ENCODE measurements at regions not wholly inside any gene's neighbourhood (a gene's known extent, or its start where the extent isn't known, plus 50 kb on each side); places are given as distances from the start of the nearest gene placed in this dataset.

- no peak for DNase-seq (ENCODE audit: low read depth)
- H3K4me3 ChIP-seq (ENCODE audit: low read depth, low read length): no peak overlapping the region
- TF ChIP-seq, protein P1, sequence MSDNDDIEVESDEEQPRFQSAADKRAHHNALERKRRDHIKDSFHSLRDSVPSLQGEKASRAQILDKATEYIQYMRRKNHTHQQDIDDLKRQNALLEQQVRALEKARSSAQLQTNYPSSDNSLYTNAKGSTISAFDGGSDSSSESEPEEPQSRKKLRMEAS (IDR thresholded peaks at IDR 0.05; ENCODE audit: low read depth, low read length): no peak
- TF ChIP-seq MYC (IDR thresholded peaks at IDR 0.05; ENCODE audit: low read depth, low read length) (no peak), POLR2A (IDR thresholded peaks at IDR 0.05; ENCODE audit: extremely low read depth, insufficient read length) (no peak)
- TF ChIP-seq, protein P2, sequence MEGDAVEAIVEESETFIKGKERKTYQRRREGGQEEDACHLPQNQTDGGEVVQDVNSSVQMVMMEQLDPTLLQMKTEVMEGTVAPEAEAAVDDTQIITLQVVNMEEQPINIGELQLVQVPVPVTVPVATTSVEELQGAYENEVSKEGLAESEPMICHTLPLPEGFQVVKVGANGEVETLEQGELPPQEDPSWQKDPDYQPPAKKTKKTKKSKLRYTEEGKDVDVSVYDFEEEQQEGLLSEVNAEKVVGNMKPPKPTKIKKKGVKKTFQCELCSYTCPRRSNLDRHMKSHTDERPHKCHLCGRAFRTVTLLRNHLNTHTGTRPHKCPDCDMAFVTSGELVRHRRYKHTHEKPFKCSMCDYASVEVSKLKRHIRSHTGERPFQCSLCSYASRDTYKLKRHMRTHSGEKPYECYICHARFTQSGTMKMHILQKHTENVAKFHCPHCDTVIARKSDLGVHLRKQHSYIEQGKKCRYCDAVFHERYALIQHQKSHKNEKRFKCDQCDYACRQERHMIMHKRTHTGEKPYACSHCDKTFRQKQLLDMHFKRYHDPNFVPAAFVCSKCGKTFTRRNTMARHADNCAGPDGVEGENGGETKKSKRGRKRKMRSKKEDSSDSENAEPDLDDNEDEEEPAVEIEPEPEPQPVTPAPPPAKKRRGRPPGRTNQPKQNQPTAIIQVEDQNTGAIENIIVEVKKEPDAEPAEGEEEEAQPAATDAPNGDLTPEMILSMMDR (IDR thresholded peaks at IDR 0.05; ENCODE audit: low read depth, low read length): no peak
Measured at GRCh38 chr3:18510947-18511346, 85.8 kb upstream of the SATB1 start.

DNA sequence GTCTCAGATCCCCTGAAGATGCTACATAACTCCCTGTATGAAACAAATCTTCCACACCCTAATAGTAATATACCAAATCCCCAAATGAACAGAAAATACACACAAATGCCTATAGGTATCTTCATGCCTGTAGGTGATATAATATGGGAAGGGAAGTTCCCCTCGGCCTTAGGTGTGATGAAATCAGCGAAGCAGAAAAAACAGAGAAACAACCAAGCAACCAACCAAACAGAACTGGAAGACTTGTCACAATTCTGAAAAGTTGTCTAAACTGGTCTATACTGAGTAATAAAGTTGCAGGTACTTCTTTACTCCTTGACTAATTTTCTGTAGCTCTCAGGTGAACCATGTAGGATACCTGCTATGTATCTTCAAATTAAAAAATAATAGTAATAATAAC lies 82.2 kb upstream of the SATB1 start:
- no peak for DNase-seq (ENCODE audit: low read depth)
- TF ChIP-seq, protein P2 (IDR thresholded peaks at IDR 0.05; ENCODE audit: low read depth, low read length): no peak
- TF ChIP-seq MYC (IDR thresholded peaks at IDR 0.05; ENCODE audit: low read depth, low read length) (no peak), POLR2A (IDR thresholded peaks at IDR 0.05; ENCODE audit: extremely low read depth, insufficient read length) (no peak)
- TF ChIP-seq, protein P1 (IDR thresholded peaks at IDR 0.05; ENCODE audit: low read depth, low read length): no peak
- no peak overlapping the region for H3K4me3 ChIP-seq (ENCODE audit: low read depth, low read length)

DNA sequence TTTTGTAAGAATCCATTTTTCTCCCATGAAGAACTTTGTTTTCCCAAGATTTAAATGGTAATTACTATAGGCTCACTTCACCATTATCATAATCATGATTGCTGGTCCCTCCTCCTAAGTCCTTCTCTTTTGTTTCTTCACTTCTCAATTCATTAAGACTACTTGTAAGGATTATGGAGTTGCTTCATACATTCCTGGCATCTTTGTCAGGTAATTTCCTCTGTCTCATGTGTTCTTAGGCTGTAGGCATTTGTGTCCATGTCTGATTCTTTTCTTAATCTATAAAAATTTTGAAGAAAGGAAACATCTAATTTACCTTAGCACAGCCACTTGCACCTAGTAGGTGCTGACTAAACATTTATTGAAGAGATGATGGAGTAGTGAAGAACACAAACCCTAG lies 79.9 kb upstream of the SATB1 start:
- TF ChIP-seq MYC (IDR thresholded peaks at IDR 0.05; ENCODE audit: low read depth, low read length) (no peak), POLR2A (IDR thresholded peaks at IDR 0.05; ENCODE audit: extremely low read depth, insufficient read length) (no peak)
- TF ChIP-seq, protein P1 (IDR thresholded peaks at IDR 0.05; ENCODE audit: low read depth, low read length): no peak
- TF ChIP-seq, protein P2 (IDR thresholded peaks at IDR 0.05; ENCODE audit: low read depth, low read length): no peak
- DNase-seq (ENCODE audit: low read depth): no peak
- no peak overlapping the region for H3K4me3 ChIP-seq (ENCODE audit: low read depth, low read length)

DNA sequence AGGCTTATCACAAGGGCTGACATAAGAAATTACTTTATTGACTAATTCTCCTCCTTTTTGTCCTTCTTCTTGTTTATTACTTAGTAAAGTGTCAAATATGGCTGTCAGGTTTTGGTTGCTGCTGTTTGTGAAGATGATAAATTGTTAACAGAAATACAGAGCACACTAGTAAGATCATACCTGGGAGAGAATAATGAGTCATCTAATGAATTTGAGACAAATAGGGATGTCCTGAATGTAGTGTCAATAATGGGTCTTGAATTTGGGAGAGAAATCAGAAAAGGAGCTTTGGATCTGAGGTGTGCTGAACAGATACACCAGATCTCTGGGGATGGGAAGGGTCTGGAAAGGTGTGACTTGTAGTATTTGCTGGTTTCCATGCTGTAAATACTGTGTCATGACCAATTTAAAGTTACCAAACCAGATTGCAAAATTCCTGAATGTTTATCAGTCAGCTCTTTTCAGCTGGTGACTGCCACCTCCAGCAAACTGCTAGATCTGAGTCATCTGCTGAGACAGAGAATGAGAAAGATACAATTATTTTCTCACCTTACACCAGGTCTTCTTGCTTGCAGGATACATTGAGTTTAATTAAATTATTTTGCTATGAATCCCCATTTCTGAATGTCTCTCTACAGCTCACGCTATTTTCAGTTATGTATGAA lies 76.7 kb upstream of the SATB1 start:
- DNase-seq (ENCODE audit: low read depth): peak; percentile 8
- no peak overlapping the region for H3K4me3 ChIP-seq (ENCODE audit: low read depth, low read length)
- TF ChIP-seq, protein P1 (IDR thresholded peaks at IDR 0.05; ENCODE audit: low read depth, low read length): no peak
- TF ChIP-seq, protein P2 (IDR thresholded peaks at IDR 0.05; ENCODE audit: low read depth, low read length): no peak
- no peak for TF ChIP-seq MYC (IDR thresholded peaks at IDR 0.05; ENCODE audit: low read depth, low read length)
- no peak for TF ChIP-seq POLR2A (IDR thresholded peaks at IDR 0.05; ENCODE audit: extremely low read depth, insufficient read length)

GRCh38 chr3:18500322-18500721 lies 75.2 kb upstream of the SATB1 start:
- TF ChIP-seq POLR2A (IDR thresholded peaks at IDR 0.05; ENCODE audit: extremely low read depth, insufficient read length): no peak
- TF ChIP-seq, protein P1 (IDR thresholded peaks at IDR 0.05; ENCODE audit: low read depth, low read length): no peak
- TF ChIP-seq MYC (IDR thresholded peaks at IDR 0.05; ENCODE audit: low read depth, low read length): no peak
- TF ChIP-seq, protein P2 (IDR thresholded peaks at IDR 0.05; ENCODE audit: low read depth, low read length): no peak
- no peak for DNase-seq (ENCODE audit: low read depth)
- H3K4me3 ChIP-seq (ENCODE audit: low read depth, low read length): no peak overlapping the region

All from NB4 (cell line).